HL-60 (cell line): ENCODE measurements at regions not wholly inside any gene's neighbourhood (a gene's known extent, or its start where the extent isn't known, plus 50 kb on each side); places are given as distances from the start of the nearest gene placed in this dataset.
"Not testable (repeated sequence)": the region's sequence is repeated elsewhere in the genome, so short reads cannot be mapped to it uniquely, and the experiment has no call there.

Experiments
- DNase-seq, 2 experiments: peaks; one replicate each; pipeline ENCODE4 v3.0.0-alpha.2; 2010 to 2020; ENCODE audit warnings: low read depth in 1 of 2, low spot score in 1 of 2
- H3K27ac ChIP-seq: fragments of 250-450 bp; sonication (Bioruptor Pico); replicated peaks from 2 replicates; pipeline ENCODE4 v1.5.1; 2020; ENCODE audit warnings: mild to moderate bottlenecking, moderate library complexity
- H3K27me3 ChIP-seq: fragments of 250-450 bp; sonication (Bioruptor Pico); 2 replicates; pipeline ENCODE4 v1.5.1; 2021; ENCODE audit warnings: mild to moderate bottlenecking, moderate library complexity; ENCODE audit not compliant: insufficient read depth, poor library complexity, severe bottlenecking
- H3K4me3 ChIP-seq: replicated peaks from 2 replicates; pipeline ENCODE4 v1.5.1; 2011; ENCODE audit warnings: mild to moderate bottlenecking, control low read depth, low read length; ENCODE audit not compliant: insufficient read depth
- CTCF ChIP-seq: IDR thresholded peaks from one replicate; pipeline ENCODE4 v1.5.1; 2011; ENCODE audit warnings: low read length, control low read depth, inconsistent platforms; ENCODE audit not compliant: insufficient read depth
- GABPA ChIP-seq: IDR thresholded peaks from 2 replicates; pipeline ENCODE4 v1.6.1; 2012; ENCODE audit warnings: low read depth
- POLR2AphosphoS5 ChIP-seq: IDR thresholded peaks from 2 replicates; pipeline ENCODE4 v1.6.1; 2012; ENCODE audit warnings: low read depth
- REST ChIP-seq: IDR thresholded peaks from 2 replicates; pipeline ENCODE4 v1.6.1; 2012; ENCODE audit warnings: low read depth; ENCODE audit not compliant: insufficient replicate concordance
- SPI1 ChIP-seq: IDR thresholded peaks from 2 replicates; pipeline ENCODE4 v1.6.1; 2012; ENCODE audit warnings: low read depth, mild to moderate bottlenecking, borderline replicate concordance

- no peak overlapping the region for H3K4me3 ChIP-seq
- H3K27me3 ChIP-seq: peaks cover 2% of the 10 kb centered on the region
- no peak for TF ChIP-seq CTCF
- no peak for TF ChIP-seq POLR2AphosphoS5
- no peak for TF ChIP-seq GABPA
- TF ChIP-seq REST: no peak
- TF ChIP-seq SPI1: no peak
- H3K27ac ChIP-seq: no peak overlapping the region
- no peak for DNase-seq
Observed at GRCh38 chr2:105478670-105479069, 79.8 kb upstream of the FHL2 start.

GRCh38 chr2:105477050-105477620 is 78.3 kb upstream of the FHL2 start:
- DNase-seq, H3K27me3 ChIP-seq, H3K4me3 ChIP-seq: not testable (repeated sequence)

GRCh38 chr2:105473011-105473410 is 74.2 kb upstream of the FHL2 start:
- TF ChIP-seq GABPA: no peak
- no peak overlapping the region for H3K4me3 ChIP-seq
- DNase-seq: no peak
- H3K27me3 ChIP-seq: no peaks in the 10 kb centered on the region
- no peak overlapping the region for H3K27ac ChIP-seq

More at GRCh38 chr2:105477050-105477620, 78.3 kb upstream of the FHL2 start:
- not testable (repeated sequence) for H3K27ac ChIP-seq

- Histone ChIP-seq H3K27me3 (no peaks in the 10 kb centered on the region), H3K27ac (no peak overlapping the region), H3K4me3 (no peak overlapping the region)
- TF ChIP-seq GABPA (no peak), SPI1 (no peak), REST (no peak), POLR2AphosphoS5 (no peak), CTCF (no peak)
- no peak for DNase-seq
Observed at GRCh38 chr2:105470979-105471378, 72.1 kb upstream of the FHL2 start.

GRCh38 chr2:105469781-105470180 is 70.9 kb upstream of the FHL2 start:
- no peak for TF ChIP-seq SPI1
- TF ChIP-seq POLR2AphosphoS5: no peak
- no peak for TF ChIP-seq GABPA
- no peak for TF ChIP-seq CTCF
- no peak for TF ChIP-seq REST
- no peak overlapping the region for H3K4me3 ChIP-seq
- no peaks in the 10 kb centered on the region for H3K27me3 ChIP-seq

More at GRCh38 chr2:105469781-105470180, 70.9 kb upstream of the FHL2 start:
- no peak overlapping the region for H3K27ac ChIP-seq
- no peak for DNase-seq
